Esophagus muscularis mucosa (tissue), 3 donors: ENCODE measurements at regions not wholly inside any gene's neighbourhood (a gene's known extent, or its start where the extent isn't known, plus 50 kb on each side); places are given as distances from the start of the nearest gene placed in this dataset.

ENCODE experiments used
- POLR2A ChIP-seq: fragments of 450-650 bp; IDR thresholded peaks from one replicate; pipeline ENCODE4 v1.6.1; 2017; ENCODE audit warnings: antibody characterized with exemption, moderate library complexity, mild to moderate bottlenecking, low read depth
- POLR2AphosphoS5 ChIP-seq, 2 donors: sonication (generic); formaldehyde crosslinking; IDR thresholded peaks; one replicate each; pipeline ENCODE4 v1.6.1; 2017; ENCODE audit warnings: antibody characterized with exemption in 2 of 2
- TF ChIP-seq, protein P1 (sequence below), 3 experiments: fragments of 200-600 bp in 2 of 3; fragments of 450-650 bp in 1 of 3; sonication (generic) in 2 of 3; IDR thresholded peaks; one replicate each; pipeline ENCODE4 v1.5.1; 2017 to 2019; ENCODE audit warnings: antibody characterized with exemption in 3 of 3, mild to moderate bottlenecking in 2 of 3, moderate library complexity in 1 of 3

DNA sequence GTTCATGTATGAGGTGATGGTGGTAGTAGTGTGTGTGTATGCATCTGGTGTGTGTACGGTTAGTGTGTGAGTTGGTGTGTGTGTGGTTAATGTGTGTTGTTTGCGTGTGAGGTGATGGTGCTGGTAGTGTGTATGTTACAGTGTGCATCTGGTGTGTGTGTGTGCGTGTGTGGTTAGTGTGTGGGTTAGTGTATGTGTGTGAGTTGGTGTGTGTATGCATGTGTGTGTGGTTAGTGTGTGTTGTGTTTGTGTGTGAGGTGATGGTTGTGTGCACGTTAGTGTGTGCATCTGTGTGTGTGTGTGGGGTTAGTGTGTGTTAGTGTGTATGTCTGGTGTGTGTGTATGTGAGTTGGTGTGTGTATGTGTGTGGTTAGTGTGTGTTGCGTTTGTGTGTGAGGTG, 153.0 kb downstream of the ACTR3B start:
- TF ChIP-seq, protein P1, sequence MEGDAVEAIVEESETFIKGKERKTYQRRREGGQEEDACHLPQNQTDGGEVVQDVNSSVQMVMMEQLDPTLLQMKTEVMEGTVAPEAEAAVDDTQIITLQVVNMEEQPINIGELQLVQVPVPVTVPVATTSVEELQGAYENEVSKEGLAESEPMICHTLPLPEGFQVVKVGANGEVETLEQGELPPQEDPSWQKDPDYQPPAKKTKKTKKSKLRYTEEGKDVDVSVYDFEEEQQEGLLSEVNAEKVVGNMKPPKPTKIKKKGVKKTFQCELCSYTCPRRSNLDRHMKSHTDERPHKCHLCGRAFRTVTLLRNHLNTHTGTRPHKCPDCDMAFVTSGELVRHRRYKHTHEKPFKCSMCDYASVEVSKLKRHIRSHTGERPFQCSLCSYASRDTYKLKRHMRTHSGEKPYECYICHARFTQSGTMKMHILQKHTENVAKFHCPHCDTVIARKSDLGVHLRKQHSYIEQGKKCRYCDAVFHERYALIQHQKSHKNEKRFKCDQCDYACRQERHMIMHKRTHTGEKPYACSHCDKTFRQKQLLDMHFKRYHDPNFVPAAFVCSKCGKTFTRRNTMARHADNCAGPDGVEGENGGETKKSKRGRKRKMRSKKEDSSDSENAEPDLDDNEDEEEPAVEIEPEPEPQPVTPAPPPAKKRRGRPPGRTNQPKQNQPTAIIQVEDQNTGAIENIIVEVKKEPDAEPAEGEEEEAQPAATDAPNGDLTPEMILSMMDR (IDR thresholded peaks at IDR 0.05), result no peak
- TF ChIP-seq POLR2AphosphoS5 (IDR thresholded peaks at IDR 0.05) (no peak), POLR2A (no peak)
